Ovary (tissue), 7 donors: ENCODE measurements at regions not wholly inside any gene's neighbourhood (a gene's known extent, or its start where the extent isn't known, plus 50 kb on each side); places are given as distances from the start of the nearest gene placed in this dataset.
A peak's percentile ranks its signal among the peaks of the same experiment; 100 is the strongest.

Experiments used
- DNase-seq, 5 donors: peaks; one replicate each; pipeline ENCODE4 v3.0.0-alpha.2; 2019 to 2020
- H3K27ac ChIP-seq, 2 donors: fragments of 200-600 bp; one replicate each; pipeline versions ENCODE4 v1.5.1 to v1.8.0; 2019 to 2022
- H3K27me3 ChIP-seq: fragments of 200-600 bp; one replicate; pipeline ENCODE4 v1.8.0; 2022
- H3K36me3 ChIP-seq: fragments of 200-600 bp; sonication (generic); one replicate; pipeline ENCODE4 v1.5.1; 2019
- H3K4me1 ChIP-seq: one replicate; pipeline ENCODE4 v1.8.1; 2013; ENCODE audit warnings: mild to moderate bottlenecking, moderate library complexity; ENCODE audit not compliant: insufficient read depth
- H3K4me3 ChIP-seq: fragments of 200-600 bp; sonication (generic); one replicate; pipeline ENCODE4 v1.5.1; 2017
- H3K9me3 ChIP-seq, 2 donors: fragments of 200-600 bp in 1 of 2; sonication (generic) in 1 of 2; one replicate each; pipeline versions ENCODE4 v1.5.1 to v1.8.1; 2013 to 2019; ENCODE audit warnings: mild to moderate bottlenecking in 1 of 2, moderate library complexity in 1 of 2
- EP300 ChIP-seq: sonication (generic); formaldehyde crosslinking; IDR thresholded peaks from one replicate; pipeline ENCODE4 v1.6.1; 2017; ENCODE audit warnings: antibody characterized with exemption
- POLR2A ChIP-seq: fragments of 450-650 bp; IDR thresholded peaks from one replicate; pipeline ENCODE4 v1.6.1; 2017; ENCODE audit warnings: antibody characterized with exemption, mild to moderate bottlenecking, moderate library complexity
- WGBS, 3 donors: extraction: QIAGEN DNeasy Blood & Tissue Kit in 1 of 3; methylation state at CpG; one replicate each; pipeline versions ENCODE4 v1.1.5 to v1.1.7; 2013 to 2017; 5-methylcytosine and 5-hydroxymethylcytosine counted together
- intact Hi-C, 4 donors: fragments of 100-400 bp; cut with DNase I; formaldehyde crosslinking; loops; one replicate each; pipeline versions ENCODE4 v1.11.0 to v1.15.1; 2022 to 2023
- TF ChIP-seq, protein P1 (sequence below), 3 donors: fragments of 450-650 bp in 2 of 3; fragments of 200-600 bp in 1 of 3; IDR thresholded peaks; one replicate each; pipeline versions ENCODE4 v1.5.1 to v1.8.0; 2016 to 2022; ENCODE audit warnings: antibody characterized with exemption in 3 of 3, mild to moderate bottlenecking in 1 of 3
- donor health status: DM: no; HTN: no; CAD: no; lungs with moderate emphysema.
- donor health status: DM: no; HTN: no; CAD: no.
- donor health status: Bipolar disorder and iron deficiency.
- donor health status: DM: no; HTN: no; CAD: no.
- donor health status: DM: yes; HTN: yes; CAD: no.

DNA sequence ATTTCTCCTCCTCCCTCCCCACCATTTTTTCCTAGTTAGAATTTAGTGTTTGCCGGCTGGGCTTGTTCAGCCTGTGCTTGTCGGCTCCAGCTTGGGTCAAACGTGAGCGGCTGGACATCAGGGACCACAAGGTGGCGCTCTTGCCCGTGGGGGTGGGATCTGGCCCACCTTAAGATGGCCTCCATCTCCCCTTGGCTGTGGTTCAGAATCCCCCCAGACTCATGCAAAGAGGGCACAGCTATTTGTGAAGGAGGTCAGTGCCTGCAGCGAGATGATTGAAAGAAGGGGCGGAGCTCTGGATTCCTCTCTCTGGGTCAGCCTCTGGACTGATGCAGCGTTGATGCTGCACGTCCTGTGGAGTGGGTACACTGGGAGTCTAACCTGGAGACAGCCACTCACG, 283.3 kb upstream of the TUT7 start:
- H3K36me3 ChIP-seq = no peaks in the 10 kb centered on the region
- no peaks in the 10 kb centered on the region for H3K27me3 ChIP-seq
- WGBS, 3 donors = 44 to 51% (median 48%) methylated on average over 11 of the region's 11 CpGs
- no peaks in the 10 kb centered on the region for H3K9me3 ChIP-seq
- no peaks in the 10 kb centered on the region for H3K4me1 ChIP-seq
- no peak for TF ChIP-seq EP300
- TF ChIP-seq, protein P1, sequence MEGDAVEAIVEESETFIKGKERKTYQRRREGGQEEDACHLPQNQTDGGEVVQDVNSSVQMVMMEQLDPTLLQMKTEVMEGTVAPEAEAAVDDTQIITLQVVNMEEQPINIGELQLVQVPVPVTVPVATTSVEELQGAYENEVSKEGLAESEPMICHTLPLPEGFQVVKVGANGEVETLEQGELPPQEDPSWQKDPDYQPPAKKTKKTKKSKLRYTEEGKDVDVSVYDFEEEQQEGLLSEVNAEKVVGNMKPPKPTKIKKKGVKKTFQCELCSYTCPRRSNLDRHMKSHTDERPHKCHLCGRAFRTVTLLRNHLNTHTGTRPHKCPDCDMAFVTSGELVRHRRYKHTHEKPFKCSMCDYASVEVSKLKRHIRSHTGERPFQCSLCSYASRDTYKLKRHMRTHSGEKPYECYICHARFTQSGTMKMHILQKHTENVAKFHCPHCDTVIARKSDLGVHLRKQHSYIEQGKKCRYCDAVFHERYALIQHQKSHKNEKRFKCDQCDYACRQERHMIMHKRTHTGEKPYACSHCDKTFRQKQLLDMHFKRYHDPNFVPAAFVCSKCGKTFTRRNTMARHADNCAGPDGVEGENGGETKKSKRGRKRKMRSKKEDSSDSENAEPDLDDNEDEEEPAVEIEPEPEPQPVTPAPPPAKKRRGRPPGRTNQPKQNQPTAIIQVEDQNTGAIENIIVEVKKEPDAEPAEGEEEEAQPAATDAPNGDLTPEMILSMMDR (IDR thresholded peaks at IDR 0.05) = no peak
- TF ChIP-seq POLR2A = no peak
- H3K27ac ChIP-seq = no peak overlapping the region
- peak; percentile 35 to 78 (median 52) for DNase-seq
- H3K4me3 ChIP-seq = no peak overlapping the region
- intact Hi-C loops = no loop called here

DNA sequence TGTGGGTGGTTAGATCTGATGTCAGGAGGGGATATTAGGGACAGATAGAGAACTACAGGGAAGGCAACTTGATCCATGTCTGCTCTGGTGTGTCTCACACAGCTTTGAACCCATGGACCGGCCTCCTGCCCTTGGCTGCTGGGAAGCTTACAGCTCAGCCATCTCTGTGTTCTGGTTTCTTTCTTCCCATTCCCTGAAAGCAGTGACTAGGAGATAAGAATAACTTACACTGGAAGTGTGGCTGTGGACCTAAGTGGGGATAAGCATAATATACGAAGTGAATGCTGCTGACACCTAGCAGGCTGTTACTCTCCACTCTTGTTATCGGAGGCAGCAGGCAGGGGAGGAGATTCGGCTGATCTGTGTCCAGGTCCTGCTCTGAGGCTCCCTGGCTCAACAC, 282.3 kb upstream of the TUT7 start:
- no peak overlapping the region for H3K27ac ChIP-seq
- no peak for DNase-seq
- TF ChIP-seq, protein P1 (IDR thresholded peaks at IDR 0.05) = no peak
- TF ChIP-seq POLR2A = no peak
- TF ChIP-seq EP300 = no peak
- H3K4me3 ChIP-seq = no peak overlapping the region
- 59 to 74% (median 61%) methylated on average over 4 of the region's 4 CpGs for WGBS, 3 donors
- H3K27me3 ChIP-seq = no peaks in the 10 kb centered on the region
- intact Hi-C loops = no loop called here
- no peaks in the 10 kb centered on the region for H3K9me3 ChIP-seq
- H3K4me1 ChIP-seq = no peaks in the 10 kb centered on the region
- no peaks in the 10 kb centered on the region for H3K36me3 ChIP-seq

DNA sequence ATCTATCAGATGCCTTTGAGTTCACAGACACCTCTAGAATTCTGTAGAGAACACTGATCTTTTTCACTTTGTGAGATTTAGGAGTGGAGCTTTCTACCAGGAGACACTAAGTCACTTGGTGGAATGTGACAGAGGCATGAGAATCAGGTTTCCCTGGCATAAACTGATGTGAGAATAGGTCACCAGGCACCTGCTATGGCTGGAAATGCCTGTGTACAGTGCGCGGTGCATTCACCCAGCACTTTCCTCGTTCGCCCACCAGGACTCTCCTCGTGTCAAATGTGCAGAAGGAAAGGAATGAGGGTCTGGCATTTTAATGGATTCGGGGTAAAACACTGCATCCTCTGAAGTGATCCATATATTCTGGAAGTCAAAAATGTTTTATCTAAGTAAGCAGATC, 281.8 kb upstream of the TUT7 start:
- TF ChIP-seq EP300 (no peak), POLR2A (no peak)
- TF ChIP-seq, protein P1 (IDR thresholded peaks at IDR 0.05) = no peak
- 91 to 97% (median 92%) methylated on average over 6 of the region's 6 CpGs for WGBS, 3 donors
- H3K36me3 ChIP-seq = no peaks in the 10 kb centered on the region
- no peak for DNase-seq
- H3K27ac ChIP-seq = no peak overlapping the region
- no peaks in the 10 kb centered on the region for H3K4me1 ChIP-seq
- intact Hi-C loops = no loop called here
- H3K27me3 ChIP-seq = no peaks in the 10 kb centered on the region
- no peak overlapping the region for H3K4me3 ChIP-seq
- no peaks in the 10 kb centered on the region for H3K9me3 ChIP-seq

DNA sequence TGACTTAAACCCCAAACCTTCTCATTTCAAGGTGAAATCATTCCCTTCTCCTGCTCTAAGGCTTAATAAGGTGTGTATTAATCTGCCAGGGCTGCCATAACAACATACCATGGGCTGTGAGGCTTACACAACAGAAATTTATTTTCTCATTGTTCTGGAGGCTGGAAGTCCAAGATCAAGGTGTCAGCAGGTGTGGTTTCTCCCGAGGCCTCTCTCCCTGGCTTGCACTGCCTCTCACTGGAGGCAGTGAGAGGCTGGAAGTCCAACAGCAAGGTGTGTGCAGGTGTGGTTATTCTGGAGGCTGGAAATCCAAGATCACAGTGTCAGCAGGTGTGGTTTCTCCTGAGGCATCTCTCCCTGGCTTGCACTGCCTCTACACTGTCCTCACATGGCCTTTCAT, 280.3 kb upstream of the TUT7 start:
- Histone ChIP-seq H3K4me3 (no peak overlapping the region), H3K4me1 (no peaks in the 10 kb centered on the region), H3K9me3 (no peaks in the 10 kb centered on the region), H3K27ac (no peak overlapping the region), H3K27me3 (no peaks in the 10 kb centered on the region), H3K36me3 (no peaks in the 10 kb centered on the region)
- no peak for TF ChIP-seq EP300
- no peak for TF ChIP-seq POLR2A
- TF ChIP-seq, protein P1 (IDR thresholded peaks at IDR 0.05) = no peak
- 86 to 94% (median 88%) methylated on average over 1 of the region's 1 CpG for WGBS, 3 donors
- intact Hi-C loops = no loop called here
- DNase-seq = no peak

DNA sequence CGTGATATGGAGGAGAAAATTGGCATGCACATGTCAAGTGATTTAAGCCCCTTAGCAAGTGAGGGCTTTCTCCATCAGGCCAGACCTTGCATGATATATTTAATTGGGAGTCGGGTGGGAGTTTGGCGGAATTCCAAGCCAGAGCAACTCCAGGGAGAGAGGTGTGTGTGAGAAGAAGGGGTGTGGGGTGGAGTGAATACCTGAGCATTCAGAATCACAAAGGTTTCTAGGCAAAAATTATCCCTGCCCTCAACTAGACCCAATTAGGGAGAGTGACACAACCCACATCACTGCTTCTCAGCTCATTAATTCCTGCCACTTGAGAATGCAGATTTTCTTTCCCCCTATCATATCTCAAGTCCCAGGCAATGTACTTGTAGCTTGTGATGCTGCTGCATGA, 279.7 kb upstream of the TUT7 start:
- Histone ChIP-seq H3K9me3 (no peaks in the 10 kb centered on the region), H3K27ac (no peak overlapping the region), H3K27me3 (no peaks in the 10 kb centered on the region), H3K36me3 (no peaks in the 10 kb centered on the region), H3K4me3 (no peak overlapping the region), H3K4me1 (no peaks in the 10 kb centered on the region)
- 56 to 71% (median 56%) methylated on average over 3 of the region's 3 CpGs for WGBS, 3 donors
- TF ChIP-seq, protein P1 (IDR thresholded peaks at IDR 0.05) = no peak
- TF ChIP-seq EP300 (no peak), POLR2A (no peak)
- DNase-seq = no peak
- intact Hi-C loops = no loop called here
